HCT116 (cell line): ENCODE measurements at regions not wholly inside any gene's neighbourhood (a gene's known extent, or its start where the extent isn't known, plus 50 kb on each side); places are given as distances from the start of the nearest gene placed in this dataset.

Experiments
- CEBPB ChIP-seq: IDR thresholded peaks from 2 replicates; pipeline ENCODE4 v1.6.1; 2012; ENCODE audit warnings: low read depth
- EGR1 ChIP-seq: IDR thresholded peaks from 2 replicates; pipeline ENCODE4 v1.6.1; 2012; ENCODE audit warnings: low read depth
- EZH2 ChIP-seq: fragments of 200-600 bp; sonication (generic); IDR thresholded peaks from 2 replicates; pipeline ENCODE4 v1.6.1; 2017; ENCODE audit warnings: antibody characterized with exemption, mixed run types
- EZH2phosphoT487 ChIP-seq: fragments of 200-600 bp; IDR thresholded peaks from 2 replicates; pipeline ENCODE4 v1.6.1; 2018; ENCODE audit warnings: antibody characterized with exemption, borderline replicate concordance
- POLR2A ChIP-seq: IDR thresholded peaks from 2 replicates; pipeline ENCODE4 v1.7.0; 2011; ENCODE audit warnings: borderline replicate concordance; ENCODE audit not compliant: insufficient read depth, insufficient read length; ENCODE audit errors: extremely low read depth
- RAD21 ChIP-seq: IDR thresholded peaks from 2 replicates; pipeline ENCODE4 v1.6.1; 2012; ENCODE audit warnings: low read depth, mild to moderate bottlenecking
- SP1 ChIP-seq: IDR thresholded peaks from 2 replicates; pipeline ENCODE4 v1.6.1; 2012; ENCODE audit warnings: low read depth
- SRF ChIP-seq: IDR thresholded peaks from 2 replicates; pipeline ENCODE4 v1.6.1; 2012; ENCODE audit warnings: low read depth
- YY1 ChIP-seq: IDR thresholded peaks from 2 replicates; pipeline ENCODE4 v1.6.1; 2011; ENCODE audit warnings: low read length, low read depth, moderate library complexity, mild to moderate bottlenecking; ENCODE audit not compliant: insufficient replicate concordance; ENCODE audit errors: extremely low read depth
- TF ChIP-seq, protein P1 (sequence below), 3 experiments: fragments of 200-600 bp in 1 of 3; sonication (generic) in 1 of 3; IDR thresholded peaks in 2 of 3; conservative IDR thresholded peaks in 1 of 3; 2 replicates each; pipeline ENCODE4 v1.5.1; 2012 to 2017; ENCODE audit warnings: low read depth in 2 of 3, low read length in 2 of 3, antibody characterized with exemption in 1 of 3, borderline replicate concordance in 1 of 3, control low read depth in 1 of 3, mild to moderate bottlenecking in 1 of 3, mixed read lengths in 1 of 3, mixed run types in 1 of 3, moderate library complexity in 1 of 3; ENCODE audit not compliant: insufficient read depth in 1 of 3
- TF ChIP-seq, protein P2 (sequence below): IDR thresholded peaks from 2 replicates; pipeline ENCODE4 v1.6.1; 2012
- TF ChIP-seq, protein P3 (sequence below): IDR thresholded peaks from 2 replicates; pipeline ENCODE4 v1.6.1; 2012; ENCODE audit warnings: low read depth
- TF ChIP-seq, protein P4 (sequence below): IDR thresholded peaks from 2 replicates; pipeline ENCODE4 v1.6.1; 2011; ENCODE audit warnings: mild to moderate bottlenecking, low read length, moderate library complexity; ENCODE audit not compliant: insufficient replicate concordance; ENCODE audit errors: extremely low read depth

DNA sequence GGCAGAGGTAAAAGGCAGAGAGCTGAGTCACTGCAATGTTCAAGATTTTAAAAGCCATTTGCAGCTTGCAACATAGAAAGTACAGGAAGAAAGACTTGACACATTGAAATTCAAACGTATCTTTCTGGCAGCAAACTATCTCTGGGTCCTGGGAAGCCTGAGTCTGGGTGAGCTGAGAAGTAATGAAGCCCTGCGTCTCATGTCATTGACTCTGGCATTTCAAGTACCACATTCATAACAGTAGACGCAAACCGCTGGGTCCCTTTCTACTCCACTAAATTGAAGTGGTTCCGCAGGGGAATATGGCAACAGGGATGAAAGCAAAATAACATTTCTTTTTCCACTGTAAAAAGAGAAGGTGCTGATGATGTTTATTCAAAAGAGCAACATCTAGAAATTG lies 694.3 kb downstream of the BRINP1 start:
- TF ChIP-seq RAD21, result no peak
- TF ChIP-seq CEBPB, result no peak
- TF ChIP-seq, protein P1, sequence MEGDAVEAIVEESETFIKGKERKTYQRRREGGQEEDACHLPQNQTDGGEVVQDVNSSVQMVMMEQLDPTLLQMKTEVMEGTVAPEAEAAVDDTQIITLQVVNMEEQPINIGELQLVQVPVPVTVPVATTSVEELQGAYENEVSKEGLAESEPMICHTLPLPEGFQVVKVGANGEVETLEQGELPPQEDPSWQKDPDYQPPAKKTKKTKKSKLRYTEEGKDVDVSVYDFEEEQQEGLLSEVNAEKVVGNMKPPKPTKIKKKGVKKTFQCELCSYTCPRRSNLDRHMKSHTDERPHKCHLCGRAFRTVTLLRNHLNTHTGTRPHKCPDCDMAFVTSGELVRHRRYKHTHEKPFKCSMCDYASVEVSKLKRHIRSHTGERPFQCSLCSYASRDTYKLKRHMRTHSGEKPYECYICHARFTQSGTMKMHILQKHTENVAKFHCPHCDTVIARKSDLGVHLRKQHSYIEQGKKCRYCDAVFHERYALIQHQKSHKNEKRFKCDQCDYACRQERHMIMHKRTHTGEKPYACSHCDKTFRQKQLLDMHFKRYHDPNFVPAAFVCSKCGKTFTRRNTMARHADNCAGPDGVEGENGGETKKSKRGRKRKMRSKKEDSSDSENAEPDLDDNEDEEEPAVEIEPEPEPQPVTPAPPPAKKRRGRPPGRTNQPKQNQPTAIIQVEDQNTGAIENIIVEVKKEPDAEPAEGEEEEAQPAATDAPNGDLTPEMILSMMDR (IDR thresholded peaks at IDR 0.05 in 2 of 3, conservative IDR thresholded peaks at IDR 0.05 in 1 of 3; ENCODE audit: borderline replicate concordance in 1 of 3, insufficient read depth in 1 of 3, low read depth in 2 of 3, low read length in 2 of 3), result no peak
- TF ChIP-seq, protein P2, sequence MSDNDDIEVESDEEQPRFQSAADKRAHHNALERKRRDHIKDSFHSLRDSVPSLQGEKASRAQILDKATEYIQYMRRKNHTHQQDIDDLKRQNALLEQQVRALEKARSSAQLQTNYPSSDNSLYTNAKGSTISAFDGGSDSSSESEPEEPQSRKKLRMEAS, result no peak
- TF ChIP-seq EZH2phosphoT487, result no peak
- TF ChIP-seq, protein P3, sequence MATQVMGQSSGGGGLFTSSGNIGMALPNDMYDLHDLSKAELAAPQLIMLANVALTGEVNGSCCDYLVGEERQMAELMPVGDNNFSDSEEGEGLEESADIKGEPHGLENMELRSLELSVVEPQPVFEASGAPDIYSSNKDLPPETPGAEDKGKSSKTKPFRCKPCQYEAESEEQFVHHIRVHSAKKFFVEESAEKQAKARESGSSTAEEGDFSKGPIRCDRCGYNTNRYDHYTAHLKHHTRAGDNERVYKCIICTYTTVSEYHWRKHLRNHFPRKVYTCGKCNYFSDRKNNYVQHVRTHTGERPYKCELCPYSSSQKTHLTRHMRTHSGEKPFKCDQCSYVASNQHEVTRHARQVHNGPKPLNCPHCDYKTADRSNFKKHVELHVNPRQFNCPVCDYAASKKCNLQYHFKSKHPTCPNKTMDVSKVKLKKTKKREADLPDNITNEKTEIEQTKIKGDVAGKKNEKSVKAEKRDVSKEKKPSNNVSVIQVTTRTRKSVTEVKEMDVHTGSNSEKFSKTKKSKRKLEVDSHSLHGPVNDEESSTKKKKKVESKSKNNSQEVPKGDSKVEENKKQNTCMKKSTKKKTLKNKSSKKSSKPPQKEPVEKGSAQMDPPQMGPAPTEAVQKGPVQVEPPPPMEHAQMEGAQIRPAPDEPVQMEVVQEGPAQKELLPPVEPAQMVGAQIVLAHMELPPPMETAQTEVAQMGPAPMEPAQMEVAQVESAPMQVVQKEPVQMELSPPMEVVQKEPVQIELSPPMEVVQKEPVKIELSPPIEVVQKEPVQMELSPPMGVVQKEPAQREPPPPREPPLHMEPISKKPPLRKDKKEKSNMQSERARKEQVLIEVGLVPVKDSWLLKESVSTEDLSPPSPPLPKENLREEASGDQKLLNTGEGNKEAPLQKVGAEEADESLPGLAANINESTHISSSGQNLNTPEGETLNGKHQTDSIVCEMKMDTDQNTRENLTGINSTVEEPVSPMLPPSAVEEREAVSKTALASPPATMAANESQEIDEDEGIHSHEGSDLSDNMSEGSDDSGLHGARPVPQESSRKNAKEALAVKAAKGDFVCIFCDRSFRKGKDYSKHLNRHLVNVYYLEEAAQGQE, result no peak
- no peak for TF ChIP-seq EZH2
- no peak for TF ChIP-seq SRF
- TF ChIP-seq YY1, result no peak
- TF ChIP-seq POLR2A, result no peak
- TF ChIP-seq, protein P4, sequence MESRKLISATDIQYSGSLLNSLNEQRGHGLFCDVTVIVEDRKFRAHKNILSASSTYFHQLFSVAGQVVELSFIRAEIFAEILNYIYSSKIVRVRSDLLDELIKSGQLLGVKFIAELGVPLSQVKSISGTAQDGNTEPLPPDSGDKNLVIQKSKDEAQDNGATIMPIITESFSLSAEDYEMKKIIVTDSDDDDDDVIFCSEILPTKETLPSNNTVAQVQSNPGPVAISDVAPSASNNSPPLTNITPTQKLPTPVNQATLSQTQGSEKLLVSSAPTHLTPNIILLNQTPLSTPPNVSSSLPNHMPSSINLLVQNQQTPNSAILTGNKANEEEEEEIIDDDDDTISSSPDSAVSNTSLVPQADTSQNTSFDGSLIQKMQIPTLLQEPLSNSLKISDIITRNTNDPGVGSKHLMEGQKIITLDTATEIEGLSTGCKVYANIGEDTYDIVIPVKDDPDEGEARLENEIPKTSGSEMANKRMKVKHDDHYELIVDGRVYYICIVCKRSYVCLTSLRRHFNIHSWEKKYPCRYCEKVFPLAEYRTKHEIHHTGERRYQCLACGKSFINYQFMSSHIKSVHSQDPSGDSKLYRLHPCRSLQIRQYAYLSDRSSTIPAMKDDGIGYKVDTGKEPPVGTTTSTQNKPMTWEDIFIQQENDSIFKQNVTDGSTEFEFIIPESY, result no peak
- TF ChIP-seq EGR1, result no peak
- TF ChIP-seq SP1, result no peak
